Panc1 (cell line): ENCODE measurements at regions not wholly inside any gene's neighbourhood (a gene's known extent, or its start where the extent isn't known, plus 50 kb on each side); places are given as distances from the start of the nearest gene placed in this dataset.

Experiments
- POLR2AphosphoS5 ChIP-seq: IDR thresholded peaks from 2 replicates; pipeline ENCODE4 v1.6.1; 2012; ENCODE audit warnings: mild to moderate bottlenecking, low read depth, low read length, moderate library complexity
- SIN3A ChIP-seq: IDR thresholded peaks from 2 replicates; pipeline ENCODE4 v1.6.1; 2012; ENCODE audit warnings: low read depth, mild to moderate bottlenecking, low read length, moderate library complexity, borderline replicate concordance; ENCODE audit not compliant: insufficient read depth
- TF ChIP-seq, protein P1 (sequence below): fragments of 450-650 bp; IDR thresholded peaks from 2 replicates; pipeline ENCODE4 v1.5.1; 2017; ENCODE audit warnings: mild to moderate bottlenecking
- TF ChIP-seq, protein P2 (sequence below), 2 experiments: IDR thresholded peaks; 2 replicates each; pipeline ENCODE4 v1.6.1; 2011 to 2012; ENCODE audit warnings: low read depth in 2 of 2, control low read depth in 1 of 2, low read length in 1 of 2, mild to moderate bottlenecking in 1 of 2, moderate library complexity in 1 of 2; ENCODE audit not compliant: insufficient read depth in 1 of 2

GRCh38 chr6:63449714-63450113 lies 122.6 kb upstream of the LOC128125822 start:
- TF ChIP-seq, protein P1, sequence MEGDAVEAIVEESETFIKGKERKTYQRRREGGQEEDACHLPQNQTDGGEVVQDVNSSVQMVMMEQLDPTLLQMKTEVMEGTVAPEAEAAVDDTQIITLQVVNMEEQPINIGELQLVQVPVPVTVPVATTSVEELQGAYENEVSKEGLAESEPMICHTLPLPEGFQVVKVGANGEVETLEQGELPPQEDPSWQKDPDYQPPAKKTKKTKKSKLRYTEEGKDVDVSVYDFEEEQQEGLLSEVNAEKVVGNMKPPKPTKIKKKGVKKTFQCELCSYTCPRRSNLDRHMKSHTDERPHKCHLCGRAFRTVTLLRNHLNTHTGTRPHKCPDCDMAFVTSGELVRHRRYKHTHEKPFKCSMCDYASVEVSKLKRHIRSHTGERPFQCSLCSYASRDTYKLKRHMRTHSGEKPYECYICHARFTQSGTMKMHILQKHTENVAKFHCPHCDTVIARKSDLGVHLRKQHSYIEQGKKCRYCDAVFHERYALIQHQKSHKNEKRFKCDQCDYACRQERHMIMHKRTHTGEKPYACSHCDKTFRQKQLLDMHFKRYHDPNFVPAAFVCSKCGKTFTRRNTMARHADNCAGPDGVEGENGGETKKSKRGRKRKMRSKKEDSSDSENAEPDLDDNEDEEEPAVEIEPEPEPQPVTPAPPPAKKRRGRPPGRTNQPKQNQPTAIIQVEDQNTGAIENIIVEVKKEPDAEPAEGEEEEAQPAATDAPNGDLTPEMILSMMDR, result no peak
- TF ChIP-seq, protein P2, sequence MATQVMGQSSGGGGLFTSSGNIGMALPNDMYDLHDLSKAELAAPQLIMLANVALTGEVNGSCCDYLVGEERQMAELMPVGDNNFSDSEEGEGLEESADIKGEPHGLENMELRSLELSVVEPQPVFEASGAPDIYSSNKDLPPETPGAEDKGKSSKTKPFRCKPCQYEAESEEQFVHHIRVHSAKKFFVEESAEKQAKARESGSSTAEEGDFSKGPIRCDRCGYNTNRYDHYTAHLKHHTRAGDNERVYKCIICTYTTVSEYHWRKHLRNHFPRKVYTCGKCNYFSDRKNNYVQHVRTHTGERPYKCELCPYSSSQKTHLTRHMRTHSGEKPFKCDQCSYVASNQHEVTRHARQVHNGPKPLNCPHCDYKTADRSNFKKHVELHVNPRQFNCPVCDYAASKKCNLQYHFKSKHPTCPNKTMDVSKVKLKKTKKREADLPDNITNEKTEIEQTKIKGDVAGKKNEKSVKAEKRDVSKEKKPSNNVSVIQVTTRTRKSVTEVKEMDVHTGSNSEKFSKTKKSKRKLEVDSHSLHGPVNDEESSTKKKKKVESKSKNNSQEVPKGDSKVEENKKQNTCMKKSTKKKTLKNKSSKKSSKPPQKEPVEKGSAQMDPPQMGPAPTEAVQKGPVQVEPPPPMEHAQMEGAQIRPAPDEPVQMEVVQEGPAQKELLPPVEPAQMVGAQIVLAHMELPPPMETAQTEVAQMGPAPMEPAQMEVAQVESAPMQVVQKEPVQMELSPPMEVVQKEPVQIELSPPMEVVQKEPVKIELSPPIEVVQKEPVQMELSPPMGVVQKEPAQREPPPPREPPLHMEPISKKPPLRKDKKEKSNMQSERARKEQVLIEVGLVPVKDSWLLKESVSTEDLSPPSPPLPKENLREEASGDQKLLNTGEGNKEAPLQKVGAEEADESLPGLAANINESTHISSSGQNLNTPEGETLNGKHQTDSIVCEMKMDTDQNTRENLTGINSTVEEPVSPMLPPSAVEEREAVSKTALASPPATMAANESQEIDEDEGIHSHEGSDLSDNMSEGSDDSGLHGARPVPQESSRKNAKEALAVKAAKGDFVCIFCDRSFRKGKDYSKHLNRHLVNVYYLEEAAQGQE (IDR thresholded peaks at IDR 0.05; ENCODE audit: insufficient read depth in 1 of 2, low read depth in 2 of 2, low read length in 1 of 2), result no peak
- TF ChIP-seq POLR2AphosphoS5, result no peak
- no peak for TF ChIP-seq SIN3A
